ENCODE measurements at regions not wholly inside any gene's neighbourhood (a gene's known extent, or its start where the extent isn't known, plus 50 kb on each side); places are given as distances from the start of the nearest gene placed in this dataset.

GRCh38 chrX:137646472-137646871 is 80.5 kb downstream of the ZIC3 start:
- no peak overlapping the region for H3K9ac ChIP-seq (ENCODE audit: low read length)
- H3K4me1 ChIP-seq (ENCODE audit: control insufficient read depth, low read depth, low read length) = no peaks in the 10 kb centered on the region
- no peak overlapping the region for H3K27ac ChIP-seq (ENCODE audit: low read length)
- H3K27me3 ChIP-seq (ENCODE audit: control insufficient read depth, insufficient read depth, low read length) = no peaks in the 10 kb centered on the region
- peaks cover 3% of the 10 kb centered on the region for H3K9me3 ChIP-seq (ENCODE audit: control insufficient read depth, low read depth, low read length)
- no peak overlapping the region for H3K4me3 ChIP-seq (ENCODE audit: low read length)
- H3K36me3 ChIP-seq (ENCODE audit: control insufficient read depth, low read depth, low read length) = no peaks in the 10 kb centered on the region

DNA sequence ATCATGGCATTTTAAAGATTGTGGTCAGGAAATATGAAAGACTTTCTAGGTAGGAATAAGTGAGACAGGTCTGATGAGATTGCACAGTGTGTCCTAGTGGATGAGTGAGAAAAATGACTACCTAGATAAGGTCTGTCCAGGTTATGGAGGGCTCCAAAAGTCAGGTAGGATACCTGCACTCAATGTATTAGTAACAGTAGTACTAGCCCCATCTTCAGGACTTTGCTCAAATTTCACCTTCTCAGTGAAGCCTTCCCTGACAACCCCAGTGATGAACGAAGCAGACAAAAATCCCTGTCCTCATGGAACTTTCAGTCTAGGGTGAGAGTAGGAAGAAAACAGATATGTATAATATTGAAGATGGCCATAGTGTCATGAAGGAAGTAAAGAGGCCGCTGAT is 85.7 kb downstream of the ZIC3 start:
- Histone ChIP-seq H3K4me1 (ENCODE audit: control insufficient read depth, low read depth, low read length) (no peaks in the 10 kb centered on the region), H3K27ac (ENCODE audit: low read length) (no peak overlapping the region), H3K9me3 (ENCODE audit: control insufficient read depth, low read depth, low read length) (peaks cover 8% of the 10 kb centered on the region), H3K27me3 (ENCODE audit: control insufficient read depth, insufficient read depth, low read length) (no peaks in the 10 kb centered on the region), H3K4me3 (ENCODE audit: low read length) (no peak overlapping the region), H3K9ac (ENCODE audit: low read length) (no peak overlapping the region), H3K36me3 (ENCODE audit: control insufficient read depth, low read depth, low read length) (no peaks in the 10 kb centered on the region)

DNA sequence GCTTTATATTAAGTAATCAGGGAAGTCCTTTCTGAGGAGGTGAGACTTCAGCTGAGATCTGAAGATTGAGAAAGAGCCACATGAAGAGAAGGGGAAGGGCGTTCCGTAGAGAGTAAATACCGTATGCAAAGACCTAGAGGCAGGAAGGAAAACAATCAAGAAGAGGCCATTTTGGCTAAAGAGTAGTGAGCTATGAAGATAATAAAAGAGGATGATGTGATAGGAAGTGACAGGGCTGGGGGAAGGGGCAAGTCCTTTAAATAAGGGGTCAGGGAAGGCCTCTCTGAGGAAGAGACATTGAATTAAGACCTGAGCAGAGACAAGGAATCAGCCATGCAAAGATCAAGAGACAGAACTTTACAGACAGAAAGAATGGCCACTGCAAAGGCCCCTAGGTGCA is 86.2 kb downstream of the ZIC3 start:
- H3K27me3 ChIP-seq (ENCODE audit: control insufficient read depth, insufficient read depth, low read length) = no peaks in the 10 kb centered on the region
- no peaks in the 10 kb centered on the region for H3K36me3 ChIP-seq (ENCODE audit: control insufficient read depth, low read depth, low read length)
- no peak overlapping the region for H3K27ac ChIP-seq (ENCODE audit: low read length)
- H3K4me3 ChIP-seq (ENCODE audit: low read length) = no peak overlapping the region
- H3K4me1 ChIP-seq (ENCODE audit: control insufficient read depth, low read depth, low read length) = no peaks in the 10 kb centered on the region
- peaks cover 8% of the 10 kb centered on the region for H3K9me3 ChIP-seq (ENCODE audit: control insufficient read depth, low read depth, low read length)
- H3K9ac ChIP-seq (ENCODE audit: low read length) = no peak overlapping the region

- Histone ChIP-seq H3K4me3 (ENCODE audit: low read length) (no peak overlapping the region), H3K4me1 (ENCODE audit: control insufficient read depth, low read depth, low read length) (no peaks in the 10 kb centered on the region), H3K27ac (ENCODE audit: low read length) (no peak overlapping the region), H3K9me3 (ENCODE audit: control insufficient read depth, low read depth, low read length) (peaks cover 14% of the 10 kb centered on the region), H3K9ac (ENCODE audit: low read length) (no peak overlapping the region), H3K27me3 (ENCODE audit: control insufficient read depth, insufficient read depth, low read length) (no peaks in the 10 kb centered on the region), H3K36me3 (ENCODE audit: control insufficient read depth, low read depth, low read length) (no peaks in the 10 kb centered on the region)
Observed at GRCh38 chrX:137654481-137654880, 88.6 kb downstream of the ZIC3 start.

DNA sequence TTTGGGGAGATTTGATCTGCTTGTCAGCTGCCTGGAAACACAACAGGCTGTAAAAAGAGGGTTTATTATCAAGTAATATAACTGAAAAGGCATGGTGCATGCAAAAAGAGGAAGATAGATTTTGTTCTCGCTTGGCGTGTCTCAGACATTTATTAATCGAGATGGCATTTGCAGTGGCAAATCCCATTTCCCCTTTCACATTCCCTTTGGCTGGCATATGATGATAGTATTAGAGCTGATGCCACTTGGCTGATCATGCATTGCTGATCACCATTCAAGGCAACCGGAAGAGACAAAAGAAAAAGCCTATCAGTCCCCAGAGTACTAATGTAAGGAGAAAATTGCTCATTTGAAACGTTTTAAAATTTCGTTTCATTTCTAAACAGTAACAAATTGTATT is 101.8 kb downstream of the ZIC3 start:
- Histone ChIP-seq H3K36me3 (ENCODE audit: control insufficient read depth, low read depth, low read length) (no peaks in the 10 kb centered on the region), H3K4me3 (ENCODE audit: low read length) (no peak overlapping the region), H3K4me1 (ENCODE audit: control insufficient read depth, low read depth, low read length) (no peaks in the 10 kb centered on the region)

DNA sequence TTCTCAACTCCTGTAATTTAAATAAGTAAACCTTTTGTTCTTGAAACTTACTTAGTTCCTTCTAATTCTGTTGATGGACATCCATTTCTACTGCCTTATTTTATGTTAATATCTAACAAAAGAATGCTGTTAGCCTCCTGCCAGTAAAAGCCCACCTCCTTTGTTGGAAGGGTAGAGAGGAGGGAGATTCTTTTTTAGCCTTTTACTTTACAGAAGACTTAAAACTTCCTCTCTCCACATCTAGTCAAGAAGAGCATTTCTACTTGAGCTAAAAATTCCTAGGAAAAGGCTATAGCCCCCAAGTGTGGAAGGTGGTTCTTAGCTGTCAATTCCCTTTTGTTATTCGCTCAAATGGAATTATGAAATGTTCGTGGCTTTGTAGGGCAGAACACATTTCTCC is 118.7 kb downstream of the ZIC3 start:
- Histone ChIP-seq H3K27ac (ENCODE audit: low read length) (no peak overlapping the region), H3K4me3 (ENCODE audit: low read length) (peak overlapping the region; percentile 40), H3K27me3 (ENCODE audit: control insufficient read depth, insufficient read depth, low read length) (no peaks in the 10 kb centered on the region), H3K36me3 (ENCODE audit: control insufficient read depth, low read depth, low read length) (no peaks in the 10 kb centered on the region), H3K4me1 (ENCODE audit: control insufficient read depth, low read depth, low read length) (peaks cover 20% of the 10 kb centered on the region), H3K9me3 (ENCODE audit: control insufficient read depth, low read depth, low read length) (peaks cover 9% of the 10 kb centered on the region), H3K9ac (ENCODE audit: low read length) (no peak overlapping the region)

More for the DNA sequence above, 101.8 kb downstream of the ZIC3 start:
- peaks cover 16% of the 10 kb centered on the region for H3K9me3 ChIP-seq (ENCODE audit: control insufficient read depth, low read depth, low read length)
- H3K27ac ChIP-seq (ENCODE audit: low read length) = no peak overlapping the region
- H3K9ac ChIP-seq (ENCODE audit: low read length) = no peak overlapping the region
- H3K27me3 ChIP-seq (ENCODE audit: control insufficient read depth, insufficient read depth, low read length) = no peaks in the 10 kb centered on the region

DNA sequence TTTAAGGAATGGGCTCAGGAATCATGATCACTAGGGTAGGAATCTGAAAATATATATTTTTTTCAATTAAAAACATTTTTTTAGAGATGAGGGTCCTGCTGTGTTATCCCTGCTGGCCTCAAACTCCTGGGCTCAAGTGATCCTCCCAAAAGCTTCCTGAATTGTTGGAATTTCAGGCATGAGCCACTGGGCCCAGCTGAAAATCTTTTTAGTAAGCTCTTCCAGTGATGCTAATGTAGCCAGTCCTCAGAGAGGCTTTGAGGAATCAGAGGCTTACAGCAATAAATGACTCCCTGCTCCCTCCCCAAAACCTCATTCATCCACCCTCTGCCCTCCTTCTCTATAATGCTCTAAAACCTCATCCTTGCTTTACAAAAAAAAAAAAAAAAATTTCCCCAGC is 129.5 kb downstream of the ZIC3 start:
- Histone ChIP-seq H3K9ac (ENCODE audit: low read length) (no peak overlapping the region), H3K9me3 (ENCODE audit: control insufficient read depth, low read depth, low read length) (no peaks in the 10 kb centered on the region), H3K36me3 (ENCODE audit: control insufficient read depth, low read depth, low read length) (no peaks in the 10 kb centered on the region), H3K27me3 (ENCODE audit: control insufficient read depth, insufficient read depth, low read length) (no peaks in the 10 kb centered on the region), H3K27ac (ENCODE audit: low read length) (no peak overlapping the region), H3K4me3 (ENCODE audit: low read length) (no peak overlapping the region), H3K4me1 (ENCODE audit: control insufficient read depth, low read depth, low read length) (no peaks in the 10 kb centered on the region)

- Histone ChIP-seq H3K27ac (ENCODE audit: low read length) (no peak overlapping the region), H3K9me3 (ENCODE audit: control insufficient read depth, low read depth, low read length) (peaks cover 11% of the 10 kb centered on the region), H3K36me3 (ENCODE audit: control insufficient read depth, low read depth, low read length) (no peaks in the 10 kb centered on the region), H3K4me1 (ENCODE audit: control insufficient read depth, low read depth, low read length) (no peaks in the 10 kb centered on the region), H3K9ac (ENCODE audit: low read length) (no peak overlapping the region), H3K27me3 (ENCODE audit: control insufficient read depth, insufficient read depth, low read length) (no peaks in the 10 kb centered on the region), H3K4me3 (ENCODE audit: low read length) (no peak overlapping the region)
Observed at GRCh38 chrX:137707348-137707747, 141.4 kb downstream of the ZIC3 start.

DNA sequence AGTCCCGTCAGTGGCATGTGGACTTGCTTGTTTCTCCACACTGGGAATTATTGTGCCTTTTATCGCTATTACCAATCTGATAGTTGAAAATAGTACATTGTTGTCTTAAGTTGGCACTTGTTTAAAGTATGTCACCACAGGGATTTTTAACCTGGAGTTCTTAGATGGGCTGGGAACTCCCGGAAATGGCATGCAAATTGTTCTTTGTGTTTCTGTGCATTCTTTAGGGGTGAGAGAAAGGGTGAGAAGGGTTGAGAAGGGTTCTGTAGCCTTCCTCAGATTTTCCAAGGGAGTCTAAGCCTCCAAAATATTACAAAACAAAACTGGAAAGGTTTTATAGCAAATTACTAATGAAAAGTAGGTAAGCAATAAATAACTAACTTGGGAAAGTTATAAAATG is 176.9 kb downstream of the ZIC3 start:
- Histone ChIP-seq H3K9me3 (ENCODE audit: control insufficient read depth, low read depth, low read length) (no peaks in the 10 kb centered on the region), H3K36me3 (ENCODE audit: control insufficient read depth, low read depth, low read length) (no peaks in the 10 kb centered on the region), H3K27me3 (ENCODE audit: control insufficient read depth, insufficient read depth, low read length) (no peaks in the 10 kb centered on the region), H3K4me3 (ENCODE audit: low read length) (no peak overlapping the region), H3K9ac (ENCODE audit: low read length) (no peak overlapping the region), H3K4me1 (ENCODE audit: control insufficient read depth, low read depth, low read length) (peaks cover 33% of the 10 kb centered on the region), H3K27ac (ENCODE audit: low read length) (no peak overlapping the region)

GRCh38 chrX:137743414-137743813 is 177.5 kb downstream of the ZIC3 start:
- no peak overlapping the region for H3K27ac ChIP-seq (ENCODE audit: low read length)

GRCh38 chrX:137746289-137746688 is 180.4 kb downstream of the ZIC3 start:
- no peaks in the 10 kb centered on the region for H3K27me3 ChIP-seq (ENCODE audit: control insufficient read depth, insufficient read depth, low read length)
- H3K9ac ChIP-seq (ENCODE audit: low read length) = no peak overlapping the region
- no peaks in the 10 kb centered on the region for H3K9me3 ChIP-seq (ENCODE audit: control insufficient read depth, low read depth, low read length)
- H3K4me3 ChIP-seq (ENCODE audit: low read length) = peak overlapping the region; percentile 15
- peaks cover 58% of the 10 kb centered on the region for H3K4me1 ChIP-seq (ENCODE audit: control insufficient read depth, low read depth, low read length)
- no peak overlapping the region for H3K27ac ChIP-seq (ENCODE audit: low read length)
- H3K36me3 ChIP-seq (ENCODE audit: control insufficient read depth, low read depth, low read length) = no peaks in the 10 kb centered on the region

More at GRCh38 chrX:137743414-137743813, 177.5 kb downstream of the ZIC3 start:
- H3K9me3 ChIP-seq (ENCODE audit: control insufficient read depth, low read depth, low read length) = no peaks in the 10 kb centered on the region
- H3K9ac ChIP-seq (ENCODE audit: low read length) = no peak overlapping the region
- peaks cover 37% of the 10 kb centered on the region for H3K4me1 ChIP-seq (ENCODE audit: control insufficient read depth, low read depth, low read length)
- H3K36me3 ChIP-seq (ENCODE audit: control insufficient read depth, low read depth, low read length) = no peaks in the 10 kb centered on the region
- no peaks in the 10 kb centered on the region for H3K27me3 ChIP-seq (ENCODE audit: control insufficient read depth, insufficient read depth, low read length)
- no peak overlapping the region for H3K4me3 ChIP-seq (ENCODE audit: low read length)

GRCh38 chrX:137747244-137748043 is 181.5 kb downstream of the ZIC3 start:
- Histone ChIP-seq H3K9ac (ENCODE audit: low read length) (no peak overlapping the region), H3K4me1 (ENCODE audit: control insufficient read depth, low read depth, low read length) (peaks cover 55% of the 10 kb centered on the region), H3K9me3 (ENCODE audit: control insufficient read depth, low read depth, low read length) (no peaks in the 10 kb centered on the region), H3K27me3 (ENCODE audit: control insufficient read depth, insufficient read depth, low read length) (no peaks in the 10 kb centered on the region), H3K36me3 (ENCODE audit: control insufficient read depth, low read depth, low read length) (no peaks in the 10 kb centered on the region), H3K27ac (ENCODE audit: low read length) (no peak overlapping the region), H3K4me3 (ENCODE audit: low read length) (peak overlapping the region; percentile 38)

Data from iPS-18a (cell line).